Neural progenitor cell (in vitro differentiated cells): ENCODE measurements at regions not wholly inside any gene's neighbourhood (a gene's known extent, or its start where the extent isn't known, plus 50 kb on each side); places are given as distances from the start of the nearest gene placed in this dataset.

ENCODE experiments used
- DNase-seq: peaks from one replicate; pipeline ENCODE4 v3.0.0-alpha.2; 2016; ENCODE audit warnings: low spot score
- H2AFZ ChIP-seq: fragments of 200-600 bp; sonication (generic); replicated peaks from 2 replicates; pipeline ENCODE4 v1.6.1; 2016; ENCODE audit warnings: antibody characterized with exemption
- H3F3A ChIP-seq: fragments of 200-600 bp; sonication (generic); 2 replicates; pipeline ENCODE4 v1.6.1; 2016; ENCODE audit warnings: antibody characterized with exemption, low read depth
- H3K27ac ChIP-seq: fragments of 200-600 bp; sonication (generic); 2 replicates; pipeline ENCODE4 v1.5.1; 2016; ENCODE audit warnings: mild to moderate bottlenecking
- H3K27me3 ChIP-seq: fragments of 200-600 bp; sonication (generic); 2 replicates; pipeline ENCODE4 v1.6.1; 2016; ENCODE audit warnings: mild to moderate bottlenecking, moderate library complexity
- H3K36me3 ChIP-seq: fragments of 200-600 bp; sonication (generic); 2 replicates; pipeline ENCODE4 v1.5.1; 2016
- H3K4me1 ChIP-seq: fragments of 200-600 bp; sonication (generic); 2 replicates; pipeline ENCODE4 v1.6.1; 2016; ENCODE audit warnings: mixed run types
- H3K4me2 ChIP-seq: fragments of 200-600 bp; sonication (generic); 2 replicates; pipeline ENCODE4 v1.6.1; 2016
- H3K4me3 ChIP-seq: fragments of 200-600 bp; sonication (generic); 2 replicates; pipeline ENCODE4 v1.5.1; 2016
- H3K79me2 ChIP-seq: fragments of 200-600 bp; sonication (generic); 2 replicates; pipeline ENCODE4 v1.6.1; 2016; ENCODE audit warnings: low read depth
- H3K9ac ChIP-seq: fragments of 200-600 bp; sonication (generic); 2 replicates; pipeline ENCODE4 v1.6.1; 2016
- H3K9me3 ChIP-seq: fragments of 200-600 bp; sonication (generic); 2 replicates; pipeline ENCODE4 v1.5.1; 2016; ENCODE audit warnings: low read depth
- H4K20me1 ChIP-seq: fragments of 200-600 bp; sonication (generic); 2 replicates; pipeline ENCODE4 v1.6.1; 2016; ENCODE audit warnings: low read depth
- H3K27ac Mint-ChIP-seq: 3 replicates; pipeline ENCODE4 v1.8.0; 2021; ENCODE audit warnings: mixed read lengths
- H3K27me3 Mint-ChIP-seq: 2 replicates; pipeline ENCODE4 v1.8.0; 2022; ENCODE audit warnings: low read depth, mild to moderate bottlenecking, inconsistent platforms, moderate library complexity, mixed read lengths; ENCODE audit not compliant: insufficient read depth
- H3K36me3 Mint-ChIP-seq: 3 replicates; pipeline ENCODE4 v1.8.0; 2021; ENCODE audit warnings: mixed read lengths
- H3K4me1 Mint-ChIP-seq: 3 replicates; pipeline ENCODE4 v1.8.0; 2021; ENCODE audit warnings: mixed read lengths
- H3K4me3 Mint-ChIP-seq: 3 replicates; pipeline ENCODE4 v1.8.0; 2021; ENCODE audit warnings: mild to moderate bottlenecking, moderate library complexity, mixed read lengths
- H3K9me3 Mint-ChIP-seq: 3 replicates; pipeline ENCODE4 v1.8.0; 2020; ENCODE audit warnings: mixed read lengths
- EZH2 ChIP-seq: fragments of 200-600 bp; sonication (generic); IDR thresholded peaks from 2 replicates; pipeline ENCODE4 v1.6.1; 2017; ENCODE audit warnings: antibody characterized with exemption, mild to moderate bottlenecking, moderate library complexity
- EZH2phosphoT487 ChIP-seq: fragments of 200-600 bp; sonication (generic); IDR thresholded peaks from 2 replicates; pipeline ENCODE4 v1.6.1; 2017; ENCODE audit warnings: antibody characterized with exemption
- TF ChIP-seq, protein P1 (sequence below): fragments of 200-600 bp; sonication (generic); IDR thresholded peaks from 2 replicates; pipeline ENCODE4 v1.5.1; 2017; ENCODE audit warnings: antibody characterized with exemption, mild to moderate bottlenecking

DNA sequence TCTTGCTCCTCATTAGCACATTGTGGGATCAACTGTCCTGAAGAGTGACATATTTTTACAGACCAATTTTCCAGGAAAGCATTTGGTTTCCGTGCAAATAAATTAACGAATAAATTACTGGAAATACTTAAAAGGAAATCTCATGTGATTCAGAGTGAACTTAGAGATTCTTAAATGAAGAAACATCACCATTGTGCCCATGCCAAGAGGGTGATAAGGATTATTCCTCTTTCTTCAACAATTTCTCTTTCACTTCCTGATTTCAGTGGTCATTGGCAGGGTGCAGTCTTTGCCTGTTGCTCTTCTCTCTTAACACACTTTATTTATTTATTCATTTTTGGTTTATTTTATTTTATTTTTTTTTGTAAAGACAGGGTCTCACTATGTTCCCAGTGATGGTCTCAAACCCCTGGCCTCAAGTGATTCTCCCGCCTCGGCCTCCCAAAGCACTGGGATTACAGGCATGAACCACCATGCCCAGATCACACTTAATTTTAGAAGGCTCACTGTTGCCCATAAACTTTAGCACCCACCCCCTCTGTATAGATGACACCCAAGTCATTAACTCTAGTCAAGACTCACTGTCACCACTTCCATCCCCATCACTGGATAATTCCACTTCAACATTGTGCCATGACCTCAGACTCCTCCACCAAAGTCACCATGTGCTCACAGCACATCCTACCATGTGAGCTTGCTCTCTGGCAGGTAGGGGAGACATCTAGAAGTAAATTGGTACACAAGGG, 92.6 kb upstream of the CERS6 start:
- no peak overlapping the region for H3K4me2 ChIP-seq
- no peaks in the 10 kb centered on the region for H3K36me3 ChIP-seq
- H3F3A ChIP-seq: no peaks in the 10 kb centered on the region
- no peaks in the 10 kb centered on the region for H3K36me3 Mint-ChIP-seq
- no peak overlapping the region for H3K27ac Mint-ChIP-seq
- H3K27ac ChIP-seq: no peak overlapping the region
- no peaks in the 10 kb centered on the region for H3K4me1 Mint-ChIP-seq
- H3K79me2 ChIP-seq: no peaks in the 10 kb centered on the region
- TF ChIP-seq EZH2 (no peak), EZH2phosphoT487 (no peak)
- TF ChIP-seq, protein P1, sequence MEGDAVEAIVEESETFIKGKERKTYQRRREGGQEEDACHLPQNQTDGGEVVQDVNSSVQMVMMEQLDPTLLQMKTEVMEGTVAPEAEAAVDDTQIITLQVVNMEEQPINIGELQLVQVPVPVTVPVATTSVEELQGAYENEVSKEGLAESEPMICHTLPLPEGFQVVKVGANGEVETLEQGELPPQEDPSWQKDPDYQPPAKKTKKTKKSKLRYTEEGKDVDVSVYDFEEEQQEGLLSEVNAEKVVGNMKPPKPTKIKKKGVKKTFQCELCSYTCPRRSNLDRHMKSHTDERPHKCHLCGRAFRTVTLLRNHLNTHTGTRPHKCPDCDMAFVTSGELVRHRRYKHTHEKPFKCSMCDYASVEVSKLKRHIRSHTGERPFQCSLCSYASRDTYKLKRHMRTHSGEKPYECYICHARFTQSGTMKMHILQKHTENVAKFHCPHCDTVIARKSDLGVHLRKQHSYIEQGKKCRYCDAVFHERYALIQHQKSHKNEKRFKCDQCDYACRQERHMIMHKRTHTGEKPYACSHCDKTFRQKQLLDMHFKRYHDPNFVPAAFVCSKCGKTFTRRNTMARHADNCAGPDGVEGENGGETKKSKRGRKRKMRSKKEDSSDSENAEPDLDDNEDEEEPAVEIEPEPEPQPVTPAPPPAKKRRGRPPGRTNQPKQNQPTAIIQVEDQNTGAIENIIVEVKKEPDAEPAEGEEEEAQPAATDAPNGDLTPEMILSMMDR: no peak
- no peak overlapping the region for H3K9ac ChIP-seq
- no peaks in the 10 kb centered on the region for H3K9me3 Mint-ChIP-seq
- no peaks in the 10 kb centered on the region for H3K27me3 ChIP-seq
- H3K27me3 Mint-ChIP-seq: peaks cover 3% of the 10 kb centered on the region
- H2AFZ ChIP-seq: no peak overlapping the region
- no peak overlapping the region for H3K4me3 ChIP-seq
- no peaks in the 10 kb centered on the region for H4K20me1 ChIP-seq
- no peak for DNase-seq
- H3K4me1 ChIP-seq: no peaks in the 10 kb centered on the region
- no peaks in the 10 kb centered on the region for H3K9me3 ChIP-seq
- H3K4me3 Mint-ChIP-seq: no peak overlapping the region

DNA sequence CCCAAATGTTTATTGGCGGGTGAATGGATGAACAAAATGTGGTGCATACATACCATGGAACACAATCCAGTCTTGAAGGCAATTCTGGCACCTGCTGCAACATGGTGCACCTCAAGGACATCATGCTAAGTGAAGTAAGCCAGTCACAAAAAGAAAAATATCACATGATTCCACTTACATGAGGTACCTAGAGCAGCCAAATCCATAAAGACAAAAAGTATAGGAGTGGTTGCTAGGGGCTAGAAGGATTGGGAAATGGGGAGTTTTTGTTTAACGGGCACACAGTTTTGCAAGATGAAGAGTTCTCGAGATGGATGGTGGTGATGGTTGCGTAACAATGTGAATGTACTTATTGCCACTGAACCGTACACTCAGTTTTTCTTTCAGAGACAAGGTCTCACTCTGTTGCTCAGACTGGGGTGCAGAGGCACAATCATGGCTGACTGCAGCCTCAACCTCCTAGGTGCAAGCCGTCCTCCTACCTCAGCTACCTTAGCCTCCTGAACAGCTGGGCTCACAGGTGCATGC, 90.9 kb upstream of the CERS6 start:
- Histone ChIP-seq H3K27me3 (no peaks in the 10 kb centered on the region), H4K20me1 (no peaks in the 10 kb centered on the region), H3K4me1 (no peaks in the 10 kb centered on the region), H3K36me3 (no peaks in the 10 kb centered on the region), H3K27ac (no peak overlapping the region), H3K9me3 (no peaks in the 10 kb centered on the region), H3K79me2 (no peaks in the 10 kb centered on the region), H2AFZ (no peak overlapping the region), H3K9ac (no peak overlapping the region), H3F3A (no peaks in the 10 kb centered on the region), H3K4me3 (no peak overlapping the region), H3K4me2 (no peak overlapping the region)
- Mint-ChIP-seq H3K27ac (no peak overlapping the region), H3K4me3 (no peak overlapping the region), H3K27me3 (peaks cover 3% of the 10 kb centered on the region), H3K9me3 (no peaks in the 10 kb centered on the region), H3K36me3 (no peaks in the 10 kb centered on the region), H3K4me1 (no peaks in the 10 kb centered on the region)
- TF ChIP-seq EZH2phosphoT487 (no peak), EZH2 (no peak)
- TF ChIP-seq, protein P1: no peak
- DNase-seq: no peak

DNA sequence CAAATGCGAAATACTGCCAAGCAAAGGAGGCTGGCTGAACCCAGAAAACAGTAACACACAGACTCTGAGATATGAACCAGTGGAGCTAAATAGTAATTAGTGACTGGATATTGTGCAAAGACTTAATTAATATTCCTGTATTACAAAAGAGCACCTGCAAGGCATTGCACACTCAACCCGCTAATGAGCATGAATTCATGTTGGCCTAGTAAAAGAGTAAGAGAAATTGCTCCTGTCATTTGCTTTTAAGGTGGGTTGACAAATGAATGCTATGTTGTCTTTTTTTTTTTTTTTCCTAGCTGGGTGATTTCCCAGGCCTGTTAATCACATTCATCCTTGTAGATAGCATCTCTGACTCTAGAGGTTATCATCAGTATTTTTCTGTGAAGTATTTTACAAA, 87.0 kb upstream of the CERS6 start:
- H3K27ac Mint-ChIP-seq: no peak overlapping the region
- no peaks in the 10 kb centered on the region for H4K20me1 ChIP-seq
- DNase-seq: no peak
- TF ChIP-seq, protein P1: no peak
- no peak for TF ChIP-seq EZH2phosphoT487
- TF ChIP-seq EZH2: no peak
- no peak overlapping the region for H3K4me3 ChIP-seq
- no peak overlapping the region for H3K9ac ChIP-seq
- H3K4me1 Mint-ChIP-seq: no peaks in the 10 kb centered on the region
- no peak overlapping the region for H3K4me2 ChIP-seq
- no peaks in the 10 kb centered on the region for H3K27me3 ChIP-seq
- no peaks in the 10 kb centered on the region for H3K36me3 Mint-ChIP-seq
- no peaks in the 10 kb centered on the region for H3K9me3 ChIP-seq
- H3K27me3 Mint-ChIP-seq: peaks cover 3% of the 10 kb centered on the region
- no peaks in the 10 kb centered on the region for H3F3A ChIP-seq
- no peak overlapping the region for H2AFZ ChIP-seq
- H3K4me1 ChIP-seq: no peaks in the 10 kb centered on the region
- H3K27ac ChIP-seq: no peak overlapping the region
- no peaks in the 10 kb centered on the region for H3K79me2 ChIP-seq
- peaks cover 12% of the 10 kb centered on the region for H3K9me3 Mint-ChIP-seq
- no peaks in the 10 kb centered on the region for H3K36me3 ChIP-seq
- H3K4me3 Mint-ChIP-seq: no peak overlapping the region
